CD14-positive monocyte (primary cell): ENCODE measurements at regions not wholly inside any gene's neighbourhood (a gene's known extent, or its start where the extent isn't known, plus 50 kb on each side); places are given as distances from the start of the nearest gene placed in this dataset.

Experiments
- DNase-seq, 3 donors: peaks; one replicate each; pipeline ENCODE4 v3.0.0-alpha.2; 2011 to 2022
- H2AFZ ChIP-seq: 2 replicates; pipeline ENCODE4 v1.6.0; 2012; ENCODE audit warnings: mild to moderate bottlenecking, low read depth, low read length, inconsistent platforms; ENCODE audit not compliant: insufficient read depth, poor library complexity, severe bottlenecking
- H3K27ac ChIP-seq, 2 donors: 1 replicate in 1 of 2; 2 replicates in 1 of 2; pipeline ENCODE4 v1.5.1; 2012 to 2013; ENCODE audit warnings: low read length in 2 of 2, control low read depth in 1 of 2, inconsistent platforms in 1 of 2, low read depth in 1 of 2, mild to moderate bottlenecking in 1 of 2
- H3K27me3 ChIP-seq, 2 donors: one replicate each; pipeline versions ENCODE4 v1.6.0 to v1.6.1; 2011 to 2013; ENCODE audit warnings: low read length in 2 of 2; ENCODE audit not compliant: control insufficient read depth in 2 of 2, insufficient read depth in 2 of 2
- H3K36me3 ChIP-seq, 2 donors: replicated peaks in 1 of 2; 1 replicate in 1 of 2; 2 replicates in 1 of 2; pipeline versions ENCODE4 v1.5.1 to v1.6.1; 2012 to 2013; ENCODE audit warnings: low read length in 2 of 2, control low read depth in 1 of 2, inconsistent platforms in 1 of 2, mild to moderate bottlenecking in 1 of 2; ENCODE audit not compliant: insufficient read depth in 2 of 2, control insufficient read depth in 1 of 2
- H3K4me1 ChIP-seq, 2 donors: 1 replicate in 1 of 2; 2 replicates in 1 of 2; pipeline versions ENCODE4 v1.5.1 to v1.6.1; 2012 to 2013; ENCODE audit warnings: low read length in 2 of 2, control low read depth in 1 of 2, inconsistent platforms in 1 of 2, mild to moderate bottlenecking in 1 of 2, moderate library complexity in 1 of 2; ENCODE audit not compliant: insufficient read depth in 2 of 2, control insufficient read depth in 1 of 2
- H3K4me2 ChIP-seq: replicated peaks from 2 replicates; pipeline ENCODE3; 2012; ENCODE audit warnings: low read length, moderate library complexity, mild to moderate bottlenecking; ENCODE audit not compliant: poor library complexity, severe bottlenecking; ENCODE audit errors: extremely low read depth
- H3K4me3 ChIP-seq, 3 experiments: fragments of 200-600 bp in 1 of 3; sonication (generic) in 1 of 3; replicated peaks in 1 of 3; 1 replicate in 2 of 3; 2 replicates in 1 of 3; pipeline ENCODE4 v1.5.1; 2011 to 2013; ENCODE audit warnings: low read length in 3 of 3, mild to moderate bottlenecking in 3 of 3, control low read depth in 2 of 3, low read depth in 2 of 3, inconsistent platforms in 1 of 3, moderate library complexity in 1 of 3
- H3K79me2 ChIP-seq: 2 replicates; pipeline ENCODE4 v1.6.0; 2012; ENCODE audit warnings: mild to moderate bottlenecking, control low read depth, inconsistent platforms, low read length, moderate library complexity; ENCODE audit not compliant: insufficient read depth
- H3K9ac ChIP-seq: 2 replicates; pipeline ENCODE4 v1.6.0; 2017; ENCODE audit warnings: low read length, mild to moderate bottlenecking; ENCODE audit not compliant: insufficient read depth, poor library complexity, severe bottlenecking
- H3K9me3 ChIP-seq, 2 donors: replicated peaks in 1 of 2; 1 replicate in 1 of 2; 2 replicates in 1 of 2; pipeline versions ENCODE4 v1.5.1 to v1.6.1; 2012 to 2013; ENCODE audit warnings: low read length in 2 of 2, control low read depth in 1 of 2; ENCODE audit not compliant: control insufficient read depth in 1 of 2, insufficient read depth in 1 of 2
- H4K20me1 ChIP-seq: 2 replicates; pipeline ENCODE4 v1.6.0; 2012; ENCODE audit warnings: mild to moderate bottlenecking, low read length, control low read depth, moderate library complexity; ENCODE audit not compliant: insufficient read depth
- H3K27ac Mint-ChIP-seq, 7 donors: one replicate each; pipeline ENCODE4 v1.8.0; 2020; ENCODE audit warnings: mild to moderate bottlenecking in 7 of 7, mixed read lengths in 7 of 7, moderate library complexity in 6 of 7, inconsistent platforms in 2 of 7
- H3K27me3 Mint-ChIP-seq, 3 donors: one replicate each; pipeline ENCODE4 v1.8.0; 2021 to 2022; ENCODE audit warnings: low read depth in 3 of 3, mild to moderate bottlenecking in 3 of 3, mixed read lengths in 3 of 3, moderate library complexity in 3 of 3, inconsistent platforms in 1 of 3
- H3K36me3 Mint-ChIP-seq, 2 donors: one replicate each; pipeline ENCODE4 v1.8.0; 2020; ENCODE audit warnings: mixed read lengths in 2 of 2, inconsistent platforms in 1 of 2, mild to moderate bottlenecking in 1 of 2
- H3K4me1 Mint-ChIP-seq: one replicate; pipeline ENCODE4 v1.8.0; 2020; ENCODE audit warnings: mild to moderate bottlenecking, mixed read lengths
- H3K4me3 Mint-ChIP-seq, 2 donors: one replicate each; pipeline ENCODE4 v1.8.0; 2020; ENCODE audit warnings: mild to moderate bottlenecking in 2 of 2, mixed read lengths in 2 of 2, moderate library complexity in 1 of 2
- H3K9me3 Mint-ChIP-seq, 7 donors: one replicate each; pipeline ENCODE4 v1.8.0; 2020 to 2022; ENCODE audit warnings: mixed read lengths in 7 of 7, mild to moderate bottlenecking in 6 of 7, moderate library complexity in 6 of 7, inconsistent platforms in 2 of 7
- CTCF ChIP-seq: fragments of 200-600 bp; IDR thresholded peaks from one replicate; pipeline ENCODE4 v1.8.0; 2022; ENCODE audit warnings: antibody characterized with exemption, mild to moderate bottlenecking
- WGBS: methylation state at CpG from one replicate; pipeline ENCODE4 v1.1.5; 2013; ENCODE audit warnings: missing lambda C conversion rate; ENCODE audit not compliant: insufficient coverage; 5-methylcytosine and 5-hydroxymethylcytosine counted together
- intact Hi-C, 2 donors: fragments of 100-400 bp; cut with micrococcal nuclease; formaldehyde crosslinking; loops; one replicate each; pipeline versions ENCODE4 v1.15.0 to v1.15.1; 2023

- no peak for DNase-seq
- Histone ChIP-seq H3K79me2 (no peaks in the 10 kb centered on the region), H3K9me3 (peaks cover 0 to 5% of the 10 kb centered on the region in 2 donors), H3K27ac (no peak overlapping the region), H2AFZ (no peak overlapping the region), H3K9ac (no peak overlapping the region), H3K4me2 (no peak overlapping the region), H3K27me3 (no peaks in the 10 kb centered on the region), H3K4me1 (no peaks in the 10 kb centered on the region), H3K4me3 (no peak overlapping the region), H4K20me1 (no peaks in the 10 kb centered on the region), H3K36me3 (no peaks in the 10 kb centered on the region)
- TF ChIP-seq CTCF, result no peak
- Mint-ChIP-seq H3K4me1 (no peaks in the 10 kb centered on the region), H3K4me3 (no peak overlapping the region), H3K27ac (no peak overlapping the region), H3K27me3 (peaks cover 0 to 2% (median 1%) of the 10 kb centered on the region in 3 donors), H3K9me3 (peaks cover 0 to 3% (median 1%) of the 10 kb centered on the region in 7 donors), H3K36me3 (no peaks in the 10 kb centered on the region)
- 70% methylated on average over 1 of the region's 3 CpGs for WGBS
- intact Hi-C loops, result no loop called here
Measured at GRCh38 chr11:115042002-115042401, 363.7 kb downstream of the NXPE2 start.

GRCh38 chr11:115047631-115048030 is 369.3 kb downstream of the NXPE2 start:
- H3K27ac ChIP-seq, result no peak overlapping the region
- no peak overlapping the region for H2AFZ ChIP-seq
- no peak overlapping the region for H3K9ac ChIP-seq
- H3K36me3 Mint-ChIP-seq, result no peaks in the 10 kb centered on the region
- intact Hi-C loops, result no loop called here
- peaks cover 0 to 11% (median 2%) of the 10 kb centered on the region in 7 donors for H3K9me3 Mint-ChIP-seq
- no peaks in the 10 kb centered on the region for H3K79me2 ChIP-seq
- H3K36me3 ChIP-seq, result no peaks in the 10 kb centered on the region
- H3K27ac Mint-ChIP-seq, result no peak overlapping the region
- no peaks in the 10 kb centered on the region for H3K27me3 ChIP-seq
- H3K9me3 ChIP-seq, result peaks cover 0 to 2% of the 10 kb centered on the region in 2 donors
- no peaks in the 10 kb centered on the region for H3K4me1 Mint-ChIP-seq
- no peak for TF ChIP-seq CTCF
- H4K20me1 ChIP-seq, result no peaks in the 10 kb centered on the region
- peaks cover 0 to 4% (median 0%) of the 10 kb centered on the region in 3 donors for H3K27me3 Mint-ChIP-seq
- no peak overlapping the region for H3K4me3 Mint-ChIP-seq
- 97% methylated on average over 3 of the region's 3 CpGs for WGBS
- no peaks in the 10 kb centered on the region for H3K4me1 ChIP-seq
- no peak overlapping the region for H3K4me2 ChIP-seq
- no peak overlapping the region for H3K4me3 ChIP-seq
- DNase-seq, result no peak
